WTC11 (cell line): ENCODE measurements at regions not wholly inside any gene's neighbourhood (a gene's known extent, or its start where the extent isn't known, plus 50 kb on each side); places are given as distances from the start of the nearest gene placed in this dataset.

ENCODE experiments used
- ATAC-seq: fragments of 200-7000 bp; cut with Tn5 transposase; 2 replicates; pipeline ENCODE4 v1.10.0; 2021; ENCODE audit warnings: mild to moderate bottlenecking, moderate library complexity
- CTCF ChIA-PET: fragments of 300-600 bp; sonication (Branson Sonifier 250); formaldehyde crosslinking; loops from one replicate; lab custom pipeline; 2021; ENCODE audit warnings: antibody characterized with exemption; lab: Charles Lee
- POLR2A ChIA-PET: fragments of 350-600 bp; sonication (Branson Sonifier 250); formaldehyde crosslinking; loops from one replicate; lab custom pipeline; 2021; ENCODE audit warnings: antibody characterized with exemption; lab: Charles Lee
- DNase-seq: peaks from one replicate; pipeline ENCODE4 v3.0.0; 2021; ENCODE audit warnings: low spot score
- H3K27ac Mint-ChIP-seq: 2 replicates; pipeline ENCODE4 v1.8.0; 2021; ENCODE audit warnings: mixed read lengths
- H3K27me3 Mint-ChIP-seq: 2 replicates; pipeline ENCODE4 v1.8.0; 2021; ENCODE audit warnings: low read depth, mild to moderate bottlenecking, moderate library complexity, mixed read lengths
- H3K36me3 Mint-ChIP-seq: 2 replicates; pipeline ENCODE4 v1.8.0; 2021; ENCODE audit warnings: mixed read lengths
- H3K4me1 Mint-ChIP-seq: 2 replicates; pipeline ENCODE4 v1.8.0; 2022; ENCODE audit warnings: mixed read lengths
- H3K4me3 Mint-ChIP-seq: 2 replicates; pipeline ENCODE4 v1.8.0; 2021; ENCODE audit warnings: mild to moderate bottlenecking, moderate library complexity, mixed read lengths
- H3K9me3 Mint-ChIP-seq: 2 replicates; pipeline ENCODE4 v1.8.0; 2021; ENCODE audit warnings: mixed read lengths
- CREB1 ChIP-seq: sonication (generic); formaldehyde crosslinking; IDR thresholded peaks from 2 replicates; pipeline ENCODE4 v1.8.0; 2023; ENCODE audit warnings: mild to moderate bottlenecking, missing genetic modification reagents
- FOXP1 ChIP-seq: sonication (generic); formaldehyde crosslinking; IDR thresholded peaks from 2 replicates; pipeline ENCODE4 v1.8.0; 2022; ENCODE audit warnings: missing genetic modification reagents, mild to moderate bottlenecking, moderate library complexity, borderline replicate concordance
- HMGXB4 ChIP-seq: sonication (generic); formaldehyde crosslinking; IDR thresholded peaks from 2 replicates; pipeline ENCODE4 v1.8.1; 2023; ENCODE audit warnings: mild to moderate bottlenecking, moderate library complexity, missing genetic modification reagents
- MAX ChIP-seq: sonication (generic); formaldehyde crosslinking; IDR thresholded peaks from 2 replicates; pipeline ENCODE4 v1.8.0; 2022; ENCODE audit warnings: mild to moderate bottlenecking, missing genetic modification reagents
- MLX ChIP-seq: sonication (generic); formaldehyde crosslinking; IDR thresholded peaks from 2 replicates; pipeline ENCODE4 v1.8.1; 2023; ENCODE audit warnings: mild to moderate bottlenecking, missing genetic modification reagents, moderate library complexity
- NFYB ChIP-seq: sonication (generic); formaldehyde crosslinking; conservative IDR thresholded peaks from 2 replicates; pipeline ENCODE4 v1.8.0; 2022; ENCODE audit warnings: low read depth, missing genetic modification reagents
- OVOL2 ChIP-seq: fragments of 250-450 bp; sonication (Bioruptor Pico); IDR thresholded peaks from 2 replicates; pipeline ENCODE4 v1.9.0; 2021; ENCODE audit warnings: mild to moderate bottlenecking, borderline replicate concordance
- TEAD4 ChIP-seq: sonication (generic); formaldehyde crosslinking; IDR thresholded peaks from 2 replicates; pipeline ENCODE4 v1.8.0; 2022; ENCODE audit warnings: mild to moderate bottlenecking, missing genetic modification reagents
- ZBTB43 ChIP-seq: sonication (generic); formaldehyde crosslinking; IDR thresholded peaks from 2 replicates; pipeline ENCODE4 v1.8.1; 2023; ENCODE audit warnings: mild to moderate bottlenecking, missing genetic modification reagents
- ZNF281 ChIP-seq: sonication (generic); formaldehyde crosslinking; IDR thresholded peaks from 2 replicates; pipeline ENCODE4 v1.8.0; 2023; ENCODE audit warnings: mild to moderate bottlenecking, missing genetic modification reagents
- ZNF416 ChIP-seq: fragments of 250-450 bp; sonication (Bioruptor Pico); IDR thresholded peaks from 2 replicates; pipeline ENCODE4 v1.9.0; 2021; ENCODE audit warnings: mild to moderate bottlenecking, inconsistent platforms
- ZNF532 ChIP-seq: fragments of 250-450 bp; sonication (Bioruptor Pico); IDR thresholded peaks from 2 replicates; pipeline ENCODE4 v1.9.0; 2021; ENCODE audit warnings: mild to moderate bottlenecking, borderline replicate concordance

- no peak for TF ChIP-seq ZNF416 (CRISPR knock-in tag)
- TF ChIP-seq OVOL2 (CRISPR knock-in tag) = no peak
- no peak for TF ChIP-seq MLX (CRISPR knock-in tag)
- no peak for ATAC-seq
- Mint-ChIP-seq H3K27ac (no peak overlapping the region), H3K36me3 (peaks cover 17% of the 10 kb centered on the region), H3K9me3 (peaks cover 44% of the 10 kb centered on the region), H3K4me1 (peaks cover 13% of the 10 kb centered on the region), H3K27me3 (peaks cover 3% of the 10 kb centered on the region), H3K4me3 (no peak overlapping the region)
- POLR2A ChIA-PET = no interaction called here
- DNase-seq = no peak
- CTCF ChIA-PET = no interaction called here
Measured at GRCh38 chr5:1995491-1995890, 112.8 kb upstream of the IRX4 start.

- no peaks in the 10 kb centered on the region; the same call in 1 of the 2 replicates for H3K27me3 Mint-ChIP-seq
- no peak for ATAC-seq
- peaks cover 2% of the 10 kb centered on the region; the same call in 1 of the 2 replicates for H3K36me3 Mint-ChIP-seq
- H3K4me1 Mint-ChIP-seq = peaks cover 12% of the 10 kb centered on the region
- ChIA-PET CTCF (interaction anchor here (0.6 kb wide), 1 partner anchor 579 kb away, joined by 3 read pairs; no protein-coding TSS in a partner anchor), POLR2A (no interaction called here)
- TF ChIP-seq CREB1 (CRISPR knock-in tag) (no peak), NFYB (no peak), TEAD4 (no peak)
- H3K9me3 Mint-ChIP-seq = peaks cover 24% of the 10 kb centered on the region
- H3K4me3 Mint-ChIP-seq = no peak overlapping the region
- DNase-seq = no peak
- H3K27ac Mint-ChIP-seq = no peak overlapping the region
Measured at GRCh38 chr5:1987471-1987870, 104.7 kb upstream of the IRX4 start.

GRCh38 chr5:1985781-1986180, 103.1 kb upstream of the IRX4 start:
- DNase-seq (no peak), ATAC-seq (no peak)
- H3K4me3 Mint-ChIP-seq = no peak overlapping the region
- H3K27ac Mint-ChIP-seq = no peak overlapping the region
- H3K36me3 Mint-ChIP-seq = peaks cover 2% of the 10 kb centered on the region; the same call in 1 of the 2 replicates
- H3K27me3 Mint-ChIP-seq = no peaks in the 10 kb centered on the region; the same call in 1 of the 2 replicates
- POLR2A ChIA-PET = no interaction called here
- CTCF ChIA-PET = no interaction called here
- TF ChIP-seq HMGXB4 (CRISPR knock-in tag) = no peak
- TF ChIP-seq ZNF281 (CRISPR knock-in tag) = no peak
- TF ChIP-seq ZNF532 (CRISPR knock-in tag) = no peak
- TF ChIP-seq ZBTB43 (CRISPR knock-in tag) = no peak
- TF ChIP-seq FOXP1 (CRISPR knock-in tag) = no peak
- TF ChIP-seq MAX (CRISPR knock-in tag) = no peak
- peaks cover 19% of the 10 kb centered on the region for H3K9me3 Mint-ChIP-seq
- H3K4me1 Mint-ChIP-seq = peaks cover 12% of the 10 kb centered on the region
